H7 (cell line): ENCODE measurements at regions not wholly inside any gene's neighbourhood (a gene's known extent, or its start where the extent isn't known, plus 50 kb on each side); places are given as distances from the start of the nearest gene placed in this dataset.

ENCODE experiments used
- DNase-seq: peaks from one replicate; pipeline ENCODE4 v3.0.0; 2012
- H3K27me3 ChIP-seq: 2 replicates; pipeline ENCODE4 v1.6.0; 2011; ENCODE audit warnings: mild to moderate bottlenecking, low read length; ENCODE audit not compliant: control insufficient read depth, insufficient read depth
- H3K36me3 ChIP-seq: replicated peaks from 2 replicates; pipeline ENCODE4 v1.5.1; 2011; ENCODE audit warnings: low read length; ENCODE audit not compliant: control insufficient read depth, insufficient read depth
- H3K4me3 ChIP-seq: 2 replicates; pipeline ENCODE4 v1.5.1; 2011; ENCODE audit warnings: low read depth, mild to moderate bottlenecking, control low read depth, low read length, moderate library complexity; ENCODE audit not compliant: insufficient read depth

- no peaks in the 10 kb centered on the region for H3K27me3 ChIP-seq
- H3K4me3 ChIP-seq, result no peak overlapping the region
- no peaks in the 10 kb centered on the region for H3K36me3 ChIP-seq
- DNase-seq, result no peak
Measured at GRCh38 chr3:18079739-18080138, 337.3 kb upstream of the TBC1D5 start.

- DNase-seq, result no peak
- no peaks in the 10 kb centered on the region for H3K36me3 ChIP-seq
- no peaks in the 10 kb centered on the region for H3K27me3 ChIP-seq
- H3K4me3 ChIP-seq, result no peak overlapping the region
Measured at GRCh38 chr3:18079062-18079461, 336.6 kb upstream of the TBC1D5 start.

- no peak for DNase-seq
- H3K4me3 ChIP-seq, result no peak overlapping the region
- H3K36me3 ChIP-seq, result no peaks in the 10 kb centered on the region
- H3K27me3 ChIP-seq, result no peaks in the 10 kb centered on the region
Measured at GRCh38 chr3:18077128-18077840, 334.9 kb upstream of the TBC1D5 start.

- no peaks in the 10 kb centered on the region for H3K27me3 ChIP-seq
- no peak overlapping the region for H3K4me3 ChIP-seq
- H3K36me3 ChIP-seq, result no peaks in the 10 kb centered on the region
- DNase-seq, result no peak
Measured at GRCh38 chr3:18076301-18076700, 333.9 kb upstream of the TBC1D5 start.

GRCh38 chr3:18075799-18076198 lies 333.4 kb upstream of the TBC1D5 start:
- no peak for DNase-seq
- H3K4me3 ChIP-seq, result no peak overlapping the region

GRCh38 chr3:18071833-18072232 lies 329.4 kb upstream of the TBC1D5 start:
- Histone ChIP-seq H3K4me3 (no peak overlapping the region), H3K27me3 (no peaks in the 10 kb centered on the region), H3K36me3 (no peaks in the 10 kb centered on the region)
- no peak for DNase-seq

More at GRCh38 chr3:18075799-18076198, 333.4 kb upstream of the TBC1D5 start:
- Histone ChIP-seq H3K27me3 (no peaks in the 10 kb centered on the region), H3K36me3 (no peaks in the 10 kb centered on the region)

GRCh38 chr3:18070944-18071343 lies 328.5 kb upstream of the TBC1D5 start:
- Histone ChIP-seq H3K4me3 (no peak overlapping the region), H3K36me3 (no peaks in the 10 kb centered on the region), H3K27me3 (no peaks in the 10 kb centered on the region)
- DNase-seq, result no peak

GRCh38 chr3:18070231-18070630 lies 327.8 kb upstream of the TBC1D5 start:
- no peaks in the 10 kb centered on the region for H3K27me3 ChIP-seq
- DNase-seq, result no peak
- H3K4me3 ChIP-seq, result no peak overlapping the region
- H3K36me3 ChIP-seq, result no peaks in the 10 kb centered on the region

- DNase-seq, result no peak
- Histone ChIP-seq H3K27me3 (no peaks in the 10 kb centered on the region), H3K4me3 (no peak overlapping the region), H3K36me3 (no peaks in the 10 kb centered on the region)
Measured at GRCh38 chr3:18069568-18069967, 327.1 kb upstream of the TBC1D5 start.

- Histone ChIP-seq H3K27me3 (no peaks in the 10 kb centered on the region), H3K4me3 (no peak overlapping the region), H3K36me3 (0 out of 2 replicates have a peak, but pooled peaks cover 3% of the 10 kb centered on the region)
- no peak for DNase-seq
Measured at GRCh38 chr3:18066899-18067582, 324.6 kb upstream of the TBC1D5 start.

- H3K36me3 ChIP-seq, result 0 out of 2 replicates have a peak, but pooled peaks cover 3% of the 10 kb centered on the region
Measured at GRCh38 chr3:18064586-18064985, 322.2 kb upstream of the TBC1D5 start.

GRCh38 chr3:18062657-18063025 lies 320.2 kb upstream of the TBC1D5 start:
- DNase-seq, result no peak
- 0 out of 2 replicates have a peak, but pooled peaks cover 3% of the 10 kb centered on the region for H3K36me3 ChIP-seq
- H3K27me3 ChIP-seq, result no peaks in the 10 kb centered on the region
- no peak overlapping the region for H3K4me3 ChIP-seq

More at GRCh38 chr3:18064586-18064985, 322.2 kb upstream of the TBC1D5 start:
- H3K4me3 ChIP-seq, result no peak overlapping the region
- no peak for DNase-seq
- H3K27me3 ChIP-seq, result no peaks in the 10 kb centered on the region

GRCh38 chr3:18061737-18062656 lies 319.6 kb upstream of the TBC1D5 start:
- H3K4me3 ChIP-seq, result no peak overlapping the region
- DNase-seq, result no peak
- H3K36me3 ChIP-seq, result 0 out of 2 replicates have a peak, but pooled peaks cover 3% of the 10 kb centered on the region
- no peaks in the 10 kb centered on the region for H3K27me3 ChIP-seq

- H3K27me3 ChIP-seq, result no peaks in the 10 kb centered on the region
- no peak overlapping the region for H3K4me3 ChIP-seq
- 0 out of 2 replicates have a peak, but pooled peaks cover under 1% of the 10 kb centered on the region for H3K36me3 ChIP-seq
- no peak for DNase-seq
Measured at GRCh38 chr3:18058666-18059065, 316.2 kb upstream of the TBC1D5 start.
